Activated T-helper 2 cell treated with anti-CD3 and anti-CD28 coated beads, Interferon-gamma antibody, Interleukin-2, Interleukin-4, amounts not matched to agents 10 μg/mL and 5 μg/mL and 100 μg/mL, durations not matched to agents 14 hours and 24 hours and 36 hours (primary cell): ENCODE measurements at regions not wholly inside any gene's neighbourhood (a gene's known extent, or its start where the extent isn't known, plus 50 kb on each side); places are given as distances from the start of the nearest gene placed in this dataset.

ENCODE experiments used
- DNase-seq: peaks from one replicate; pipeline ENCODE4 v3.0.0; 2021; ENCODE audit warnings: low spot score
- H3K27ac Mint-ChIP-seq: one replicate; pipeline ENCODE4 v1.8.0; 2021; ENCODE audit warnings: mixed read lengths
- H3K27me3 Mint-ChIP-seq: one replicate; pipeline ENCODE4 v1.8.0; 2021; ENCODE audit warnings: low read depth, mixed read lengths
- H3K36me3 Mint-ChIP-seq: one replicate; pipeline ENCODE4 v1.8.0; 2021; ENCODE audit warnings: low read depth, mixed read lengths
- H3K4me1 Mint-ChIP-seq: one replicate; pipeline ENCODE4 v1.8.0; 2021; ENCODE audit warnings: low read depth, mixed read lengths
- H3K4me3 Mint-ChIP-seq: one replicate; pipeline ENCODE4 v1.8.0; 2021; ENCODE audit warnings: low read depth, mild to moderate bottlenecking, moderate library complexity, mixed read lengths
- H3K9me3 Mint-ChIP-seq: one replicate; pipeline ENCODE4 v1.8.0; 2021; ENCODE audit warnings: mixed read lengths
- intact Hi-C: fragments of 100-400 bp; cut with micrococcal nuclease; formaldehyde crosslinking; loops from one replicate; pipeline ENCODE4 v1.15.1; 2023

DNA sequence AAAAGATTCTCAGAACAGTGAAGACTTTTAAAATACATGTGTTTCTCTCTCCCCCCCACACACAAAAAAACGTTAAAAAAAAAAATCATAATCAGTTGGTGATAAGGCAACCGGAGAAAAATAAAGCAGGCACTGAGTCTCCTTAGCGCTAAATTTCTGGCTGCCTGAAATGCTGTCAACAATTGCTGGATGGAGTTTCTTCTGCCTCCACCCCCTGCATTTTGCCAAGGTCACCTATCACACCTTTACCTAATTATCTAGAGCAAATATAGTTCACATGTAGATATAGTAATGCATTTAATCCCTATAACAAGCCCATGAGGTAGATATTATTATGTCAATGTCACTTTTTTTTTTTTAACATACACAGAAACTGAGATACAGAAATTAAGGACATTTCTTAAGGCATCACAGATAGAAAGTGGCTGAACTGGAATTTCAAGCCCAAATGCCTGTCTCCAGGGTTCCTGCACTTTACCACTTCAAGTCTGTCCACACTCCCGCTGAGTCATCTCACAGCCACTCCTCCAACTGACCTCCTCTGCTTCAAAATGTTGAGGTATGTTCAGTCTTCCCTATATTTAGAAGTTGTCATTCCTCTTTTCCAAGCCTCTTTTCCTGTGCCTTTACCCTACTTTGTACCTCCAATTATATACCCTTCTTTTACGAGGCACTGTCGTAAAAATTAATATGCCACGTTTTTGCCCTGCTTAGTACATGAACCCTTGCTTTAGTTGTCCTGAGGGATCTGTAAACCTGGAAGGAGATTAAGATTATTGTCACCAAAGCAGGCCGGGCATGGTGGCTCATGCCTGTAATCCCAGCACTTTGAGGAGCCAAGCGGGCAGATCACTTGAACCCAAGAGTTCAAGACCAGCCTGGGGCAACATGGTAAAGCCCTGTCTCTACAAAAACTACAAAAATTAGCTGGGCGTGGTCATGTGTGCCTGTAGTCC lies 72.8 kb upstream of the MPP7 start:
- H3K27ac Mint-ChIP-seq = no peak overlapping the region
- H3K9me3 Mint-ChIP-seq = no peaks in the 10 kb centered on the region
- peaks cover 5% of the 10 kb centered on the region for H3K4me1 Mint-ChIP-seq
- H3K36me3 Mint-ChIP-seq = no peaks in the 10 kb centered on the region
- intact Hi-C loops = no loop called here
- peaks cover 2% of the 10 kb centered on the region for H3K27me3 Mint-ChIP-seq
- no peak overlapping the region for H3K4me3 Mint-ChIP-seq
- DNase-seq = no peak

GRCh38 chr10:28378986-28379585 lies 76.2 kb upstream of the MPP7 start:
- Mint-ChIP-seq H3K4me3 (no peak overlapping the region), H3K9me3 (no peaks in the 10 kb centered on the region), H3K36me3 (no peaks in the 10 kb centered on the region), H3K4me1 (peaks cover 11% of the 10 kb centered on the region), H3K27ac (no peak overlapping the region), H3K27me3 (peaks cover 6% of the 10 kb centered on the region)
- no peak for DNase-seq
- intact Hi-C loops = no loop called here

DNA sequence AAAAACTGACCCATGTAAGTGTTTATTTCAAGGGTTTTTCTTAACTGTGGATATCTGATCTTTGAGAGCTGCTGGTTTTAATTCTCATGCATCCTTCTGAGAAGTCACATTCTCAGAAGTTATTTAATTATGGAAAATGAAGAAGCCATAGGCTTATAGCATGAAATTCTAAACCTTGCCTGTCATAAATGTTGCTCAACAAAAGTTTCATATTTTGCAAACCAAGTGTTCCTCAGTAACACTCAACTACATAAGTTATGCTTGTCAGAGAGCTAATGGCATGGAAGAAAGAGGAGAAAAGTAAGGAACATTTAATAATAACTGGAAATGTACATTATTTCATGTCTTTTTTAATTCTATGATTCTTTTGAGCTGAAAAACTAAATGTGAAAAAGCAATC lies 78.6 kb upstream of the MPP7 start:
- intact Hi-C loops = loop anchor here (1.0 to 10.0 kb wide), 4 partner anchors 13 to 639 kb away; no protein-coding TSS in a partner anchor
- no peak for DNase-seq
- no peaks in the 10 kb centered on the region for H3K9me3 Mint-ChIP-seq
- H3K4me1 Mint-ChIP-seq = peaks cover 13% of the 10 kb centered on the region
- H3K4me3 Mint-ChIP-seq = no peak overlapping the region
- H3K27ac Mint-ChIP-seq = no peak overlapping the region
- H3K36me3 Mint-ChIP-seq = no peaks in the 10 kb centered on the region
- peaks cover 11% of the 10 kb centered on the region for H3K27me3 Mint-ChIP-seq

- Mint-ChIP-seq H3K27me3 (peaks cover 9% of the 10 kb centered on the region), H3K4me3 (no peak overlapping the region), H3K36me3 (no peaks in the 10 kb centered on the region), H3K9me3 (no peaks in the 10 kb centered on the region), H3K27ac (no peak overlapping the region), H3K4me1 (peaks cover 15% of the 10 kb centered on the region)
- peak; percentile 68 for DNase-seq
- intact Hi-C loops = loop anchor here (1.0 to 10.0 kb wide), 6 partner anchors 14 to 640 kb away; no protein-coding TSS in a partner anchor
Measured at GRCh38 chr10:28381903-28382347, 79.1 kb upstream of the MPP7 start.

DNA sequence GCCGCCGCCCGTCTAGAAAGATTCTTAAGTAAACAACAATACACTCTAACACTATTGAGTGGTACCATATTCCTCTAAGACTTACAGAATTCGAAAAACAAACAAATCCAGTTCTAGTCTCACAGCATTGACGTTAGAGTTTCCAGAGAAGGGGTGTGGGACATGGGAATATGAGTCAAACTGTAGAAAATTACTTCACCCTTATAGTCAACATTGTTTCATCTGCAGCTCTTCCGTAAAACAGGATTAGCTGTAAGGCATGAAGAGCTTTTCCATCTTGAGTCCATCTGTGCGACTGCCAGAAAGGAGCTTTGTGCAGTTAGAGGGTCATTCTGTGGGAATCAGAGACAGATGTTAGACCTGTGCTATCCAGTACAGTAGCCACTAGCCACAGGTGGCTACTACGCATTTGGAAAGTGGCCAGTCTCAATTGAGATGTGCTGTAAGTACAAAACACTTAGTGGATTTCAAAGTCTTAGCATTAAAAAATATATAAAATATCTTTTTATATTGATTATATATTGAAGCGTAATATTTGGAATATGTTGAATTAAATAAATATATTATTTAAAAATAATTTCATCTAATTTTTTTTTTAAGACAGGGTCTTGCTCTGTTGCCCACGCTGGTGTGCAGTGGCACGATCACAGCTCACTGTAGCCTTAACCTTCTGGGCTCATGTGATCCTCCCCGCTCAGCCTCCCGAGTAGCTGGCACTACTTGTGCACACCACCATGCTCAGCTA lies 79.8 kb upstream of the MPP7 start:
- Mint-ChIP-seq H3K4me1 (peaks cover 16% of the 10 kb centered on the region), H3K27me3 (peaks cover 9% of the 10 kb centered on the region), H3K27ac (no peak overlapping the region), H3K36me3 (no peaks in the 10 kb centered on the region), H3K9me3 (no peaks in the 10 kb centered on the region), H3K4me3 (no peak overlapping the region)
- no peak for DNase-seq
- intact Hi-C loops = loop anchor here (1.0 to 10.0 kb wide), 4 partner anchors 80 to 640 kb away; no protein-coding TSS in a partner anchor

DNA sequence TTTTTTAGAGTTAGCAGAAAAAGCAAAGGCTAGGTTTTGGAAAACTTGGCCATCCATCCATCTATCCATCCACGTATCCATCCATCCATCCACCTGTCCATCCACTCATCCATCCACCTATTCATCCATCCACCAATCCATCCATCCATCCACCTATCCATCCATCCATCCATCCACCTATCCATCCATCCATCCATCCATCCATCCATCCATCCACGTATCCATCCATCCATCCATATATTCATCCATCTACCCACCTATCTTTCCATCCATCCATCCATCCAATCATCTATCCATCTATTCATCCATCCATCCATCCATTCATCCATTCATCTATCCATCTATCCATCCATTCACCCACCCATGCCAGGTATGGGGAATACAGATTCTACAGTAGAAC lies 81.7 kb upstream of the MPP7 start:
- intact Hi-C loops = loop anchor here (5.0 to 10.0 kb wide), 2 partner anchors 210 to 642 kb away; no protein-coding TSS in a partner anchor
- Mint-ChIP-seq H3K4me3 (no peak overlapping the region), H3K4me1 (peaks cover 16% of the 10 kb centered on the region), H3K27ac (no peak overlapping the region), H3K9me3 (no peaks in the 10 kb centered on the region), H3K36me3 (no peaks in the 10 kb centered on the region), H3K27me3 (peaks cover 14% of the 10 kb centered on the region)
- DNase-seq = no peak

DNA sequence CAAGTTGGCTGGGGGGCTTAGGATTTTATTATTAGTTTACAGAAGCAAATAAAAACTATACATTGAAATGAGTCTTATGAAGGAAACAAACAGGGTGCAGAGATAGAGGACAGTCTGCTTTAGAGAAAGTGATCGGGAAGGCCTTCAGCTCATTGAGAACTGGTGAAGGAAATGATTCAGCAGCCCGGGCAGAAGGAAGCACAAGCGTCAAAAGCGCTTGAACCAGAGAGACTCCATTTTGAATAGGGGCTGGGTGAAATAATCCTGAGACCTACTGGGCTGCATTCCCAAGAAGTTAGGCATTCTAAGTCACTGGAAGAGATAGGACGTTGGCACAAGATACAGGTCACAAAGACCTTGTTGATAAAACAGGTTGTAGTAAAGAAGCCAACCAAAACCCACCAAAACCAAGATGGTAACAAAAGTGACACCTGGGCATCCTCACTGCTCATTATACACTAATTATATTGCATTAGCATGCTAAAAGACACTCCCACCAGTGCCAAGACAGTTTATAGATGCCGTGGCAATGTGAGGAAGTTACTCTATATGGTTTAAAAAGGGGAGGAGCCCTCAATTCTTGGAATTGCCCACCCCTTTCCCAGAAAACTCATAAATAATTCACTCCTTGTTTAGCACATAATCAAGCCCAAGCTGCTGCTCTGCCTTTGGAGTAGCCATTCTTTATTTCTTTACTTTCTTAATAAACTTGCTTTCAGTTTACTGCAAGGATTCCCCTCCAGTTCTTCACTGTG lies 83.1 kb upstream of the MPP7 start:
- peaks cover 14% of the 10 kb centered on the region for H3K27me3 Mint-ChIP-seq
- H3K9me3 Mint-ChIP-seq = no peaks in the 10 kb centered on the region
- no peaks in the 10 kb centered on the region for H3K36me3 Mint-ChIP-seq
- no peak for DNase-seq
- H3K27ac Mint-ChIP-seq = no peak overlapping the region
- intact Hi-C loops = loop anchor here (10.0 kb wide), 1 partner anchor 211 kb away; no protein-coding TSS in a partner anchor
- peaks cover 9% of the 10 kb centered on the region for H3K4me1 Mint-ChIP-seq
- no peak overlapping the region for H3K4me3 Mint-ChIP-seq

DNA sequence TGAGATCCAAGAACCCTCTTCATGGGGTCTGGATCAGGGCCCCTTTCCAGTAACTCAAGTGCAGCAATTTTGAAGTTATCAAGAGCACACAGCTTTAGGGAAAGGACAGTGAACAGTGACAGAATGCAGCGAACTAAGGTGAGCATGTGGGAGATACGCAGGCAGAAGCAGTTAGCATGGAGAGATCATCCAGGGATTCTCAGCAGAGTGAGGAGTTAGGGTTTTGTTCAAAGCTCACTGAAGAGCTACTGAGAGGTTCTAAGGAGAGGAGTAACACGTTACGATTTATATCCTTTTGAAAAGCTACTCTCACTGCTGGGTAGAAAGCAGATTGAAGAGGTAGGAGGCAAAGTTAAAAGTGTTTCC lies 83.6 kb upstream of the MPP7 start:
- intact Hi-C loops = loop anchor here (10.0 kb wide), 1 partner anchor 212 kb away; no protein-coding TSS in a partner anchor
- Mint-ChIP-seq H3K4me3 (no peak overlapping the region), H3K36me3 (no peaks in the 10 kb centered on the region), H3K4me1 (peaks cover 7% of the 10 kb centered on the region), H3K27me3 (peaks cover 14% of the 10 kb centered on the region), H3K9me3 (no peaks in the 10 kb centered on the region), H3K27ac (no peak overlapping the region)
- DNase-seq = no peak

- no peaks in the 10 kb centered on the region for H3K36me3 Mint-ChIP-seq
- H3K27me3 Mint-ChIP-seq = peaks cover 14% of the 10 kb centered on the region
- no peak for DNase-seq
- peaks cover 5% of the 10 kb centered on the region for H3K4me1 Mint-ChIP-seq
- no peaks in the 10 kb centered on the region for H3K9me3 Mint-ChIP-seq
- intact Hi-C loops = loop anchor here (10.0 kb wide), 1 partner anchor 212 kb away; no protein-coding TSS in a partner anchor
- no peak overlapping the region for H3K27ac Mint-ChIP-seq
- no peak overlapping the region for H3K4me3 Mint-ChIP-seq
Measured at GRCh38 chr10:28387140-28387539, 84.3 kb upstream of the MPP7 start.

- no peak for DNase-seq
- Mint-ChIP-seq H3K9me3 (no peaks in the 10 kb centered on the region), H3K4me1 (peaks cover 8% of the 10 kb centered on the region), H3K27ac (no peak overlapping the region), H3K36me3 (no peaks in the 10 kb centered on the region), H3K27me3 (peaks cover 5% of the 10 kb centered on the region), H3K4me3 (no peak overlapping the region)
- intact Hi-C loops = no loop called here
Measured at GRCh38 chr10:28391283-28391682, 88.4 kb upstream of the MPP7 start.

GRCh38 chr10:28393956-28394568 lies 91.2 kb upstream of the MPP7 start:
- intact Hi-C loops = no loop called here

GRCh38 chr10:28396331-28396730 lies 93.5 kb upstream of the MPP7 start:
- Mint-ChIP-seq H3K27me3 (peaks cover 2% of the 10 kb centered on the region), H3K4me1 (peaks cover 3% of the 10 kb centered on the region), H3K27ac (no peak overlapping the region), H3K36me3 (no peaks in the 10 kb centered on the region), H3K4me3 (no peak overlapping the region), H3K9me3 (no peaks in the 10 kb centered on the region)
- no peak for DNase-seq
- intact Hi-C loops = no loop called here

More at GRCh38 chr10:28393956-28394568, 91.2 kb upstream of the MPP7 start:
- Mint-ChIP-seq H3K27ac (no peak overlapping the region), H3K36me3 (no peaks in the 10 kb centered on the region), H3K9me3 (no peaks in the 10 kb centered on the region), H3K27me3 (no peaks in the 10 kb centered on the region), H3K4me1 (peaks cover 3% of the 10 kb centered on the region), H3K4me3 (no peak overlapping the region)
- peak; percentile 29 for DNase-seq
